Thyroid gland (tissue), 4 donors: ENCODE measurements at regions not wholly inside any gene's neighbourhood (a gene's known extent, or its start where the extent isn't known, plus 50 kb on each side); places are given as distances from the start of the nearest gene placed in this dataset.
"Not testable (repeated sequence)": the region's sequence is repeated elsewhere in the genome, so short reads cannot be mapped to it uniquely, and the experiment has no call there.

Experiments
- DNase-seq, 2 donors: peaks; one replicate each; pipeline ENCODE4 v3.0.0-alpha.2; 2019
- H3K27ac ChIP-seq, 3 donors: fragments of 200-600 bp; sonication (generic); 1 replicate in 2 of 3; 2 replicates in 1 of 3; pipeline ENCODE4 v1.5.1; 2016 to 2019; ENCODE audit warnings: mild to moderate bottlenecking in 1 of 3, moderate library complexity in 1 of 3
- H3K27me3 ChIP-seq: fragments of 200-600 bp; sonication (generic); one replicate; pipeline ENCODE4 v1.5.1; 2019
- H3K36me3 ChIP-seq, 2 donors: fragments of 200-600 bp; sonication (generic); one replicate each; pipeline ENCODE4 v1.5.1; 2016 to 2019
- H3K4me1 ChIP-seq, 2 donors: fragments of 200-600 bp; sonication (generic); one replicate each; pipeline ENCODE4 v1.5.1; 2017 to 2019
- H3K4me3 ChIP-seq, 3 donors: fragments of 200-600 bp; sonication (generic); replicated peaks in 1 of 3; 1 replicate in 2 of 3; 2 replicates in 1 of 3; pipeline ENCODE4 v1.5.1; 2016; ENCODE audit warnings: mild to moderate bottlenecking in 1 of 3
- H3K9me3 ChIP-seq: fragments of 200-600 bp; sonication (generic); one replicate; pipeline ENCODE4 v1.5.1; 2017
- CTCF ChIP-seq, 6 experiments: fragments of 200-600 bp in 3 of 6; fragments of 450-650 bp in 3 of 6; sonication (generic) in 3 of 6; IDR thresholded peaks; one replicate each; pipeline ENCODE4 v1.5.1; 2016 to 2019; ENCODE audit warnings: antibody characterized with exemption in 6 of 6, mild to moderate bottlenecking in 2 of 6, inconsistent platforms in 1 of 6, moderate library complexity in 1 of 6
- POLR2A ChIP-seq, 2 donors: fragments of 450-650 bp; IDR thresholded peaks; one replicate each; pipeline ENCODE4 v1.6.1; 2017; ENCODE audit warnings: antibody characterized with exemption in 2 of 2, mild to moderate bottlenecking in 2 of 2, moderate library complexity in 1 of 2
- WGBS, 2 donors: methylation state at CpG; one replicate each; pipeline ENCODE4 v1.1.5; 2017; 5-methylcytosine and 5-hydroxymethylcytosine counted together
- intact Hi-C: fragments of 100-400 bp; cut with DNase I; formaldehyde crosslinking; loops from one replicate; pipeline ENCODE4 v1.15.1; 2023

- Histone ChIP-seq H3K36me3 (no peaks in the 10 kb centered on the region), H3K27me3 (no peaks in the 10 kb centered on the region), H3K4me1 (no peaks in the 10 kb centered on the region), H3K27ac (no peak overlapping the region), H3K4me3 (no peak overlapping the region), H3K9me3 (no peaks in the 10 kb centered on the region)
- no peak for DNase-seq
- TF ChIP-seq CTCF (IDR thresholded peaks at IDR 0.05) (no peak), POLR2A (IDR thresholded peaks at IDR 0.05) (no peak)
- intact Hi-C loops: no loop called here
Measured at GRCh38 chr5:42064821-42065220, 139.7 kb downstream of the FBXO4 start.

- Histone ChIP-seq H3K27me3 (no peaks in the 10 kb centered on the region), H3K4me1 (no peaks in the 10 kb centered on the region), H3K4me3 (no peak overlapping the region), H3K36me3 (no peaks in the 10 kb centered on the region), H3K27ac (no peak overlapping the region), H3K9me3 (no peaks in the 10 kb centered on the region)
- no peak for DNase-seq
- TF ChIP-seq POLR2A (IDR thresholded peaks at IDR 0.05): no peak
- no peak for TF ChIP-seq CTCF (IDR thresholded peaks at IDR 0.05)
- intact Hi-C loops: no loop called here
- 82 to 89% methylated on average over 3 of the region's 3 CpGs for WGBS, 2 donors
Measured at GRCh38 chr5:42066131-42066530, 141.1 kb downstream of the FBXO4 start.

GRCh38 chr5:42074353-42074752 lies 149.3 kb downstream of the FBXO4 start:
- 76 to 83% methylated on average over 1 of the region's 1 CpG for WGBS, 2 donors
- no peak for DNase-seq

GRCh38 chr5:42089705-42090104 lies 164.6 kb downstream of the FBXO4 start:
- intact Hi-C loops: no loop called here
- 84 to 85% methylated on average over 4 of the region's 4 CpGs for WGBS, 2 donors
- H3K27me3 ChIP-seq: no peaks in the 10 kb centered on the region
- no peaks in the 10 kb centered on the region for H3K9me3 ChIP-seq
- no peak overlapping the region for H3K27ac ChIP-seq
- no peaks in the 10 kb centered on the region for H3K36me3 ChIP-seq
- TF ChIP-seq CTCF (IDR thresholded peaks at IDR 0.05) (no peak), POLR2A (IDR thresholded peaks at IDR 0.05) (no peak)
- no peaks in the 10 kb centered on the region for H3K4me1 ChIP-seq
- DNase-seq: no peak
- no peak overlapping the region for H3K4me3 ChIP-seq

More at GRCh38 chr5:42074353-42074752, 149.3 kb downstream of the FBXO4 start:
- Histone ChIP-seq H3K27ac (no peak overlapping the region), H3K4me1 (no peaks in the 10 kb centered on the region), H3K36me3 (no peaks in the 10 kb centered on the region), H3K4me3 (no peak overlapping the region), H3K27me3 (no peaks in the 10 kb centered on the region), H3K9me3 (no peaks in the 10 kb centered on the region)
- intact Hi-C loops: no loop called here
- TF ChIP-seq CTCF (IDR thresholded peaks at IDR 0.05) (no peak), POLR2A (IDR thresholded peaks at IDR 0.05) (no peak)

GRCh38 chr5:42090162-42090561 lies 165.1 kb downstream of the FBXO4 start:
- DNase-seq: no peak
- intact Hi-C loops: no loop called here
- no peaks in the 10 kb centered on the region for H3K4me1 ChIP-seq
- H3K27ac ChIP-seq: no peak overlapping the region
- TF ChIP-seq POLR2A (IDR thresholded peaks at IDR 0.05): no peak
- no peak for TF ChIP-seq CTCF (IDR thresholded peaks at IDR 0.05)
- H3K9me3 ChIP-seq: no peaks in the 10 kb centered on the region
- H3K27me3 ChIP-seq: no peaks in the 10 kb centered on the region
- H3K36me3 ChIP-seq: no peaks in the 10 kb centered on the region
- no peak overlapping the region for H3K4me3 ChIP-seq

DNA sequence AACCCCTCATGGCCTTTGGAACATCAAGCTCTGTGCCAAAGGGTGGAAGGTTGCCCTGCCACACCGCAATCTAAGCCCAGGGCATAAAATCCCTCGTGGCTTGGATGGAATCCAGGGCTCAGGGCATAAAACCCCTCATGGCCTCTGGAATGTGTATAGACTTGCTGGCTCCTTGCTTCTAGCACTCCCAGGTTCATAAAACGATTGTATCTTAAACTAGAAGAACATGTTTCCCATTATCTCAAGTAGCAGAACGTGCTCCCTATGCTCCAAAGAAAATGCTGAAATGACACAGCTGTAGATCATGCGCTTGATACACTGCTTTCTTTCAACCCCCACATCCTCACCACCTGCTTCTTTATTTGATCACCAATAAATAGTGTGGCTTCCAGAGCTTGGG lies 174.8 kb downstream of the FBXO4 start:
- H3K4me1 ChIP-seq, H3K4me3 ChIP-seq, H3K27me3 ChIP-seq, intact Hi-C loops, H3K36me3 ChIP-seq, DNase-seq, H3K27ac ChIP-seq, H3K9me3 ChIP-seq: not testable (repeated sequence)
- WGBS, 2 donors: 71 to 75% methylated on average over 5 of the region's 5 CpGs
